Suprapubic skin (tissue), 4 donors: ENCODE measurements at regions not wholly inside any gene's neighbourhood (a gene's known extent, or its start where the extent isn't known, plus 50 kb on each side); places are given as distances from the start of the nearest gene placed in this dataset.

Experiments
- DNase-seq, 2 donors: peaks; one replicate each; pipeline ENCODE4 v3.0.0-alpha.2; 2019; ENCODE audit warnings: low spot score in 2 of 2
- H3K27ac ChIP-seq: fragments of 200-600 bp; sonication (generic); one replicate; pipeline ENCODE4 v1.5.1; 2019
- H3K27me3 ChIP-seq: fragments of 200-600 bp; sonication (generic); one replicate; pipeline ENCODE4 v1.5.1; 2019
- H3K36me3 ChIP-seq: fragments of 200-600 bp; sonication (generic); one replicate; pipeline ENCODE4 v1.5.1; 2019
- H3K4me1 ChIP-seq: fragments of 200-600 bp; sonication (generic); one replicate; pipeline ENCODE4 v1.5.1; 2019
- H3K4me3 ChIP-seq: fragments of 200-600 bp; sonication (generic); one replicate; pipeline ENCODE4 v1.5.1; 2019; ENCODE audit warnings: mild to moderate bottlenecking
- H3K9me3 ChIP-seq: fragments of 200-600 bp; sonication (generic); one replicate; pipeline ENCODE4 v1.5.1; 2019
- CTCF ChIP-seq, 2 donors: fragments of 200-600 bp in 1 of 2; fragments of 450-650 bp in 1 of 2; sonication (generic) in 1 of 2; IDR thresholded peaks; one replicate each; pipeline ENCODE4 v1.5.1; 2016 to 2019; ENCODE audit warnings: antibody characterized with exemption in 2 of 2, mild to moderate bottlenecking in 1 of 2, moderate library complexity in 1 of 2
- EP300 ChIP-seq: sonication (generic); formaldehyde crosslinking; IDR thresholded peaks from one replicate; pipeline ENCODE4 v1.6.1; 2017; ENCODE audit warnings: antibody characterized with exemption
- POLR2A ChIP-seq, 2 donors: fragments of 450-650 bp; IDR thresholded peaks; one replicate each; pipeline ENCODE4 v1.6.1; 2017; ENCODE audit warnings: antibody characterized with exemption in 2 of 2, mild to moderate bottlenecking in 2 of 2, moderate library complexity in 2 of 2
- POLR2AphosphoS5 ChIP-seq, 3 donors: sonication (generic); formaldehyde crosslinking; IDR thresholded peaks; one replicate each; pipeline ENCODE4 v1.6.1; 2017; ENCODE audit warnings: antibody characterized with exemption in 3 of 3
- WGBS: methylation state at CpG from one replicate; pipeline ENCODE4 v1.1.5; 2018; 5-methylcytosine and 5-hydroxymethylcytosine counted together

GRCh38 chr3:175911937-175912336 lies 1052.8 kb downstream of the NAALADL2 start:
- no peaks in the 10 kb centered on the region for H3K27me3 ChIP-seq
- TF ChIP-seq EP300 (no peak), POLR2A (IDR thresholded peaks at IDR 0.05) (no peak), POLR2AphosphoS5 (IDR thresholded peaks at IDR 0.05) (no peak), CTCF (IDR thresholded peaks at IDR 0.05) (no peak)
- H3K36me3 ChIP-seq, result no peaks in the 10 kb centered on the region
- H3K9me3 ChIP-seq, result peaks cover 3% of the 10 kb centered on the region
- DNase-seq, result no peak
- WGBS, result 44% methylated on average over 1 of the region's 1 CpG
- no peak overlapping the region for H3K4me3 ChIP-seq
- no peaks in the 10 kb centered on the region for H3K4me1 ChIP-seq
- H3K27ac ChIP-seq, result no peak overlapping the region

- Histone ChIP-seq H3K27me3 (no peaks in the 10 kb centered on the region), H3K9me3 (no peaks in the 10 kb centered on the region), H3K4me1 (no peaks in the 10 kb centered on the region), H3K4me3 (no peak overlapping the region), H3K27ac (no peak overlapping the region), H3K36me3 (no peaks in the 10 kb centered on the region)
- TF ChIP-seq POLR2A (IDR thresholded peaks at IDR 0.05) (no peak), CTCF (IDR thresholded peaks at IDR 0.05) (no peak), EP300 (no peak), POLR2AphosphoS5 (IDR thresholded peaks at IDR 0.05) (no peak)
- 88% methylated on average over 1 of the region's 1 CpG for WGBS
- no peak for DNase-seq
Measured at GRCh38 chr3:175902226-175902625, 1043.1 kb downstream of the NAALADL2 start.

GRCh38 chr3:175898194-175898593 lies 1039.1 kb downstream of the NAALADL2 start:
- no peak for TF ChIP-seq POLR2AphosphoS5 (IDR thresholded peaks at IDR 0.05)
- no peak for TF ChIP-seq CTCF (IDR thresholded peaks at IDR 0.05)
- TF ChIP-seq EP300, result no peak
- no peak for TF ChIP-seq POLR2A (IDR thresholded peaks at IDR 0.05)
- no peak overlapping the region for H3K27ac ChIP-seq
- no peaks in the 10 kb centered on the region for H3K4me1 ChIP-seq
- H3K9me3 ChIP-seq, result no peaks in the 10 kb centered on the region
- WGBS, result 97% methylated on average over 2 of the region's 2 CpGs
- H3K4me3 ChIP-seq, result no peak overlapping the region
- H3K27me3 ChIP-seq, result no peaks in the 10 kb centered on the region
- DNase-seq, result no peak
- H3K36me3 ChIP-seq, result no peaks in the 10 kb centered on the region

GRCh38 chr3:175896655-175897054 lies 1037.5 kb downstream of the NAALADL2 start:
- no peak for DNase-seq
- Histone ChIP-seq H3K36me3 (no peaks in the 10 kb centered on the region), H3K27me3 (no peaks in the 10 kb centered on the region), H3K4me1 (no peaks in the 10 kb centered on the region), H3K9me3 (no peaks in the 10 kb centered on the region), H3K4me3 (no peak overlapping the region), H3K27ac (no peak overlapping the region)
- TF ChIP-seq EP300 (no peak), CTCF (IDR thresholded peaks at IDR 0.05) (no peak), POLR2A (IDR thresholded peaks at IDR 0.05) (no peak), POLR2AphosphoS5 (IDR thresholded peaks at IDR 0.05) (no peak)
- WGBS, result 86% methylated on average over 2 of the region's 2 CpGs

GRCh38 chr3:175895731-175896130 lies 1036.6 kb downstream of the NAALADL2 start:
- TF ChIP-seq POLR2A (IDR thresholded peaks at IDR 0.05), result no peak
- no peak for TF ChIP-seq CTCF (IDR thresholded peaks at IDR 0.05)
- TF ChIP-seq POLR2AphosphoS5 (IDR thresholded peaks at IDR 0.05), result no peak
- no peak for TF ChIP-seq EP300
- no peak overlapping the region for H3K4me3 ChIP-seq
- no peak for DNase-seq
- no peaks in the 10 kb centered on the region for H3K36me3 ChIP-seq
- no peaks in the 10 kb centered on the region for H3K4me1 ChIP-seq
- H3K9me3 ChIP-seq, result no peaks in the 10 kb centered on the region
- no peak overlapping the region for H3K27ac ChIP-seq
- 75% methylated on average over 1 of the region's 1 CpG for WGBS
- no peaks in the 10 kb centered on the region for H3K27me3 ChIP-seq
